Sigmoid colon (tissue), 3 donors: ENCODE measurements at regions not wholly inside any gene's neighbourhood (a gene's known extent, or its start where the extent isn't known, plus 50 kb on each side); places are given as distances from the start of the nearest gene placed in this dataset.

Source experiments
- POLR2A ChIP-seq, 2 donors: fragments of 450-650 bp; IDR thresholded peaks; one replicate each; pipeline ENCODE4 v1.6.1; 2016; ENCODE audit warnings: antibody characterized with exemption in 2 of 2, mild to moderate bottlenecking in 2 of 2, moderate library complexity in 2 of 2
- TF ChIP-seq, protein P1 (sequence below), 4 experiments: fragments of 450-650 bp in 3 of 4; fragments of 200-600 bp in 1 of 4; IDR thresholded peaks; one replicate each; pipeline ENCODE4 v1.5.1; 2016 to 2019; ENCODE audit warnings: antibody characterized with exemption in 4 of 4, mild to moderate bottlenecking in 3 of 4, moderate library complexity in 2 of 4

DNA sequence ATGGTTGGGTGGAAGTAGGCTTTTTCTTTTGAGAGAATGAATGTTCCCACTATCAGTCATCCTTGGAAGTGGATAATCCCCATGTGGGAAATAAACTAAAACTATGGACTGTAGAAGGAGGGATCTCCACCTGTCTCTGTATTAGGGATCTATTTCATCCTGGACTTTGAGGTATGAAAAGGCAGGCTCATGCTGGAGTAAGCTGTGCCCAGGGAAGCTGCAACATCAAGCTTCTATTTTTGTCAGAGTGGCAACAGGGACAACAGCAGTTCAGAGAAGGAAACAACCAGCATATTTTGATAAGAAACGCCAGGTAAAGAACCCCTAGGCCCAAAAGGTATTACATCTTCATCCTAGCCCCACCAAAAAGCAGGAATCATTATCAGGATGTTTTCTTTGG lies 122.0 kb downstream of the MDH1 start:
- TF ChIP-seq, protein P1, sequence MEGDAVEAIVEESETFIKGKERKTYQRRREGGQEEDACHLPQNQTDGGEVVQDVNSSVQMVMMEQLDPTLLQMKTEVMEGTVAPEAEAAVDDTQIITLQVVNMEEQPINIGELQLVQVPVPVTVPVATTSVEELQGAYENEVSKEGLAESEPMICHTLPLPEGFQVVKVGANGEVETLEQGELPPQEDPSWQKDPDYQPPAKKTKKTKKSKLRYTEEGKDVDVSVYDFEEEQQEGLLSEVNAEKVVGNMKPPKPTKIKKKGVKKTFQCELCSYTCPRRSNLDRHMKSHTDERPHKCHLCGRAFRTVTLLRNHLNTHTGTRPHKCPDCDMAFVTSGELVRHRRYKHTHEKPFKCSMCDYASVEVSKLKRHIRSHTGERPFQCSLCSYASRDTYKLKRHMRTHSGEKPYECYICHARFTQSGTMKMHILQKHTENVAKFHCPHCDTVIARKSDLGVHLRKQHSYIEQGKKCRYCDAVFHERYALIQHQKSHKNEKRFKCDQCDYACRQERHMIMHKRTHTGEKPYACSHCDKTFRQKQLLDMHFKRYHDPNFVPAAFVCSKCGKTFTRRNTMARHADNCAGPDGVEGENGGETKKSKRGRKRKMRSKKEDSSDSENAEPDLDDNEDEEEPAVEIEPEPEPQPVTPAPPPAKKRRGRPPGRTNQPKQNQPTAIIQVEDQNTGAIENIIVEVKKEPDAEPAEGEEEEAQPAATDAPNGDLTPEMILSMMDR (IDR thresholded peaks at IDR 0.05) = no peak
- no peak for TF ChIP-seq POLR2A (IDR thresholded peaks at IDR 0.05)
